C4-2B (cell line): ENCODE measurements at regions not wholly inside any gene's neighbourhood (a gene's known extent, or its start where the extent isn't known, plus 50 kb on each side); places are given as distances from the start of the nearest gene placed in this dataset.

Experiments used
- H3K27ac ChIP-seq: fragments of 450-650 bp; 2 replicates; pipeline ENCODE4 v1.5.1; 2017
- ZFX ChIP-seq: fragments of 450-650 bp; IDR thresholded peaks from 2 replicates; pipeline ENCODE4 v1.6.1; 2017
- TF ChIP-seq, protein P1 (sequence below): fragments of 450-650 bp; conservative IDR thresholded peaks from 2 replicates; pipeline ENCODE4 v1.5.1; 2017; ENCODE audit warnings: mild to moderate bottlenecking

DNA sequence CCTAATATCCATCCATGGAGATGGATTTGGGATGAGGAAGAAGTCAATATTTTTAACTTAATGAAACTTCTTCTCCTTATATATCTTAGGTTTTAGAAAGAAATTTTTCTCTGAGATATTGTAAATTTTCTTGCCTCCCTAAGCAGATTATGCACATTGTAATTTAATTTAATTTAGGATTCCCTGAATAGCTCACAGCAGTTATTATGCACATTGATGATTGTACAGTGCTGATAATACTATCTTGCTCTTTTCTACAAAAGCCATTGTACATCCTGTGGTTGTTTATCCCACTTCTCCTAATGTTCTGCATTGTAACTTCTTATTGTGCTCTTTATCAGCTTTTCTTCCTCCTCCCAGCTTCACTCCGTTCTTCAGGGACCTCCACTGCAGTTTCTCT lies 410.4 kb upstream of the WWC1 start:
- no peak for TF ChIP-seq ZFX
- TF ChIP-seq, protein P1, sequence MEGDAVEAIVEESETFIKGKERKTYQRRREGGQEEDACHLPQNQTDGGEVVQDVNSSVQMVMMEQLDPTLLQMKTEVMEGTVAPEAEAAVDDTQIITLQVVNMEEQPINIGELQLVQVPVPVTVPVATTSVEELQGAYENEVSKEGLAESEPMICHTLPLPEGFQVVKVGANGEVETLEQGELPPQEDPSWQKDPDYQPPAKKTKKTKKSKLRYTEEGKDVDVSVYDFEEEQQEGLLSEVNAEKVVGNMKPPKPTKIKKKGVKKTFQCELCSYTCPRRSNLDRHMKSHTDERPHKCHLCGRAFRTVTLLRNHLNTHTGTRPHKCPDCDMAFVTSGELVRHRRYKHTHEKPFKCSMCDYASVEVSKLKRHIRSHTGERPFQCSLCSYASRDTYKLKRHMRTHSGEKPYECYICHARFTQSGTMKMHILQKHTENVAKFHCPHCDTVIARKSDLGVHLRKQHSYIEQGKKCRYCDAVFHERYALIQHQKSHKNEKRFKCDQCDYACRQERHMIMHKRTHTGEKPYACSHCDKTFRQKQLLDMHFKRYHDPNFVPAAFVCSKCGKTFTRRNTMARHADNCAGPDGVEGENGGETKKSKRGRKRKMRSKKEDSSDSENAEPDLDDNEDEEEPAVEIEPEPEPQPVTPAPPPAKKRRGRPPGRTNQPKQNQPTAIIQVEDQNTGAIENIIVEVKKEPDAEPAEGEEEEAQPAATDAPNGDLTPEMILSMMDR = no peak
- no peak overlapping the region for H3K27ac ChIP-seq

DNA sequence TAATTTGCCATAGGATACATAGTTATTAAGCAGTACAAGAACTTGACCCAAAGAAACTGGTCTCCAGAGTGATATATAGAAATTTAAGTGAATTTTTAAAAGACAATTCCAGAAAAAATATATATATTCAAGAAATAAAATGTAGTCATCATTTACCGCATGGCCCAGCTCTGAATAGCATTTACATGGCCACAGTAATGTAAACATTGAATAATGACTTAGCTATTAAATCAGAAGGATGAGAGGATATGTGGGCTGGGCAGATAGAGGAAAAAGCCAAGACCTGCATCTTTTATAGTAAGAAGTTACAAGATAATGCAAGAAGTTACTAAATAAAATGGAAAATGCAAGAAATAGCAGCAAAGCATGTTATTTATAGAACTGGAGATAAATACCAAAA lies 405.2 kb upstream of the WWC1 start:
- H3K27ac ChIP-seq = no peak overlapping the region
- TF ChIP-seq, protein P1 = no peak
- no peak for TF ChIP-seq ZFX

DNA sequence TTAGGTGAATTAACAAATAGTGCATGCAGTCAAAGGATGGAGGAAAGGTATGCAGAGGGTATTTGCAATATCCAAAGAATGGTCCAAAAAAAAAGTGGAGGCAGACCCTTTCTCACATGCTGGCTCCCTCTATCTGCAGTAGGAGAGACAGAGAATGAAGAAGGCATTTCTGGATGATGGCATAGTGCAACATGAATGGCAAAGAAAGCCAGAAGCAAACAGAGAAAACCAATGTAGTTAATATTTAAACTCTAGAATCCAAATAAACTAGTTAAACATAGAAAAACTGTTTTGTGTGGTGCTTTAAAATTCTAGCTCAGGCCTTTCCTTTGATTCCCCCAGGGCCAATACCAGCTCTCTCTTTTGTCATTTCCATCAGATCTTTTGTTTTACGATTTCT lies 403.1 kb upstream of the WWC1 start:
- TF ChIP-seq, protein P1 = no peak
- TF ChIP-seq ZFX = no peak
- H3K27ac ChIP-seq = no peak overlapping the region

DNA sequence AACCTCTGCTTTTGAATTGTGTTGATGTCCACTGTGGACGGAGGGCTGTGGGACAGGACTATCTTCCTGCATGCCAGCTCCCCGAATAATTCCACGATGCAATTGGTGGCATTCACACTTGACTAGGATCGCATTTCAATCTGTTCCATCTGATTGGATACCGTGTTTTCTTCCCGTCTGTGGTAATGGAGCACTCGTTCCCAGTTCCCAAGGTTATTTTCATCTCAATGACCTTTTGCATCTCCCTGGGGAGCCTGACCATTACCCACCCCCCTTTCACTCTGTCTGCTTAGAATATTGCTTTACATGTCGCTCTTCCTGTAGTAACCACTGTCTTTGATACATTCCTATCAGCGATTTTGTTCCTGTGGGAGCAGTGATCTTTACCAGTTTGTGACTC lies 402.2 kb upstream of the WWC1 start:
- TF ChIP-seq ZFX = no peak
- TF ChIP-seq, protein P1 = no peak
- H3K27ac ChIP-seq = no peak overlapping the region

DNA sequence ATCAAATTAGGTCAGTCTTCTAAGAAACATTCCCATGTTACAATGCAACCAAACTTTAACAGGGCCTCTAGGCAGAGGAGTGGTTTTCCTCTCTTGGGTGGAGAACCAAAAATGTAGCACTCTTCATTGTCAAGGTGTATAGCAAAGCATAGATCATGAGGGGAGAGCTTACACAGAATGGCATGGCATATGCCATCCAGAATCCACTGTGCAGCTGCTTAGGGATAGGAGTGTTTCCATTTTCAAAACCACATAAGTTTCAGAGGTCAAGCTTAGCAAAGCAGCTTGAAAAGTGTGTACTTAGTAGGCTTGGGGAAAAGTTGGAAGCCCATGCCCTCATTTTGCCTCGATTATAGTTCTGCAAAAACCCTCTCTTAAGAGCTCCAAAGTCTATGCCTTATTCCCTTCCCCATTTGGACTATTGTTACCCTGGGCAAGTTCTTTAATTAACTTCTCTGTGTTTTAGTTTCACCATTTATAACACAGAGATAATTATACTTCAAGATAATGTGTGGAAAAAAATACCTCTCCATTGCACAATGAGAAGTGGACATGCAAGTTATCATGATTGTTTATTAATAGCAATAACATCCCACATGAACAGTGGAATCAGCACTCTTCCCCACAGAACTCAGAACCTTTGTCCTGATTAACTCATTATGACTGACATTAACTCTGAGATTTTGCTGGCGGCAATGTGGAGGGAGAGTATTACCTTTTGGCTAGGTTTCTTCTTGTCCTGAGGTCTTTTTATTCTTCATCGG lies 398.9 kb upstream of the WWC1 start:
- TF ChIP-seq ZFX = no peak
- TF ChIP-seq, protein P1 = no peak
- H3K27ac ChIP-seq = no peak overlapping the region

DNA sequence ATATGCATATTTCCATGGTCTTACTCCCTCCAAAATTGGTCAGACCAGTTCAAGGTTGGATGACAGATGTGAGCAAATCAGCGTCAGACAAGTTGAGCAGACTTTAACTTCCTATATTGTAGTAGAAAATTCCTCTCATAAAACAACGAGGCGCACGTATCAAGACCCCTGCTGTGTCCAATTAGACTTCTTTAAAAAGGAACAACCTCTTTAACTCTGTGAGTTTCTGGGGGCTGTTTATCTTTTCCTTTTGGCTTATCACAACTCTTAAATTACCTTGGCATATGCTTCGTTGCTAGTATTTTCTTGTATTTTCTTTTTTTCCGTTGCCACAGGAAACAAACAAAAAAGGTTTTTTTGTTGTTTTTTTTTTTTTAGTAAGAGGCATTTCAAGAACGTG lies 398.2 kb upstream of the WWC1 start:
- TF ChIP-seq ZFX = no peak
- TF ChIP-seq, protein P1 = no peak

DNA sequence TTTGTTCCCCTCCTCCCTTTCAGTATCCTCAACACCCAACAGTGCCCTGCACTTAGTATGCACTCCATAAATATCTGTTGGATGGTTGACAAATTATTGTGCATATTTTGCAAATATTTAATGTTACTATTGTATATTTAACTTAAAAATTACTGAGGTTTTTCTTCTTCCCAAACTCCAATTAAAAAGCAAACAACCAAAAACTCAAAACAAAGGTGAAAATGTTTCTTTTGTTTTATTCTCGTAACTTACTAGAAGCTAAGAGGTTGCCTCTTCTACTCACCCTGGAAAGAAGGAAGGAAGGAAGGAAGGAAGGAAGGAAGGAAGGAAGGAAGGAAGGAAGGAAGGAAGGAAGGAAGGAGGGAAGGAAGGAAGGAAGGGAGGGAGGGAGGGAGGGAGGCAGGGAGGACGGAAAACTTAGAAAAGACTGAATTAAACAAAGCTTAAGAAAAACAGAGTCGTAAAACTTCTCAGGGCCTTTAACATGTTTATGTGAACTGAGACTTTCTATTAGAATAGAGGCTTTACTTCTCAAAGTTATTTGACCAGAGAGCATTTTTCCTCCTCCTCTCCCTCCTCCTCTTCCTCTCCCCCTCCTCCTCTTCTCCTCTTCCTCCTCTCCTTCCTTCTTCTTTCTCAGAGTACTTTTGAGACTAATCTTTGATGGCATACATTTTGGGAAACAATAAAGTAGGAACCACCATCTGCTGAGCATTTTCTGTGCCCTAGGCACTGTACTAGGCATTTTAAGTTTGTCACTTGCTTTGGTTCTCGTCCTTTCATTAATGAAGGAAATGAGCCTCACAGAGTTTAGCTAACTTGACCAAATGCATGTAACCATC lies 396.6 kb upstream of the WWC1 start:
- H3K27ac ChIP-seq = no peak overlapping the region
- TF ChIP-seq ZFX = no peak
- TF ChIP-seq, protein P1 = no peak

More for the DNA sequence above, 398.2 kb upstream of the WWC1 start:
- no peak overlapping the region for H3K27ac ChIP-seq
